ENCODE measurements at regions not wholly inside any gene's neighbourhood (a gene's known extent, or its start where the extent isn't known, plus 50 kb on each side); places are given as distances from the start of the nearest gene placed in this dataset.

DNA sequence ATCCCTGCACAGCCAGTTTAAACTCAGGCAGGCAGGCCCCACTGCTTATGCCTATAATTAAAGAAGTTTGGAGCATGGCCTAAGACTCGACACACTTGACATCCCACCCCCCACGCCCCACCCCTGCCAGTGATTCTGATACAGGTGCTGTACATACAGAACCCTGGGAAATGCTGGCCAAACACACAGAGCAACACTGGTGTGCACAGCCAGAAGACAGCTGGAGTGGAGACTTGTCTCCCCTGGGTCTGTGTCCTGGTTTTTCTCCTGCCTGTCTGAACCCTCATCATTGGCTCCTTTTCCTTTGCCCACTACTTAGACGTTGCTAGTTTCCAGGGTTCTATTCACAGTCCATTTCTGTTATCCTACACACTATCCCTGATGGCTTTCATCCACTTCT, 76.8 kb downstream of the DLEU7 start:
- TF ChIP-seq, protein P1, sequence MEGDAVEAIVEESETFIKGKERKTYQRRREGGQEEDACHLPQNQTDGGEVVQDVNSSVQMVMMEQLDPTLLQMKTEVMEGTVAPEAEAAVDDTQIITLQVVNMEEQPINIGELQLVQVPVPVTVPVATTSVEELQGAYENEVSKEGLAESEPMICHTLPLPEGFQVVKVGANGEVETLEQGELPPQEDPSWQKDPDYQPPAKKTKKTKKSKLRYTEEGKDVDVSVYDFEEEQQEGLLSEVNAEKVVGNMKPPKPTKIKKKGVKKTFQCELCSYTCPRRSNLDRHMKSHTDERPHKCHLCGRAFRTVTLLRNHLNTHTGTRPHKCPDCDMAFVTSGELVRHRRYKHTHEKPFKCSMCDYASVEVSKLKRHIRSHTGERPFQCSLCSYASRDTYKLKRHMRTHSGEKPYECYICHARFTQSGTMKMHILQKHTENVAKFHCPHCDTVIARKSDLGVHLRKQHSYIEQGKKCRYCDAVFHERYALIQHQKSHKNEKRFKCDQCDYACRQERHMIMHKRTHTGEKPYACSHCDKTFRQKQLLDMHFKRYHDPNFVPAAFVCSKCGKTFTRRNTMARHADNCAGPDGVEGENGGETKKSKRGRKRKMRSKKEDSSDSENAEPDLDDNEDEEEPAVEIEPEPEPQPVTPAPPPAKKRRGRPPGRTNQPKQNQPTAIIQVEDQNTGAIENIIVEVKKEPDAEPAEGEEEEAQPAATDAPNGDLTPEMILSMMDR (IDR thresholded peaks at IDR 0.05) = no peak
- no peak for TF ChIP-seq POLR2A (IDR thresholded peaks at IDR 0.05)

All from ovary (tissue), 3 donors.